ENCODE measurements at regions not wholly inside any gene's neighbourhood (a gene's known extent, or its start where the extent isn't known, plus 50 kb on each side); places are given as distances from the start of the nearest gene placed in this dataset.

DNA sequence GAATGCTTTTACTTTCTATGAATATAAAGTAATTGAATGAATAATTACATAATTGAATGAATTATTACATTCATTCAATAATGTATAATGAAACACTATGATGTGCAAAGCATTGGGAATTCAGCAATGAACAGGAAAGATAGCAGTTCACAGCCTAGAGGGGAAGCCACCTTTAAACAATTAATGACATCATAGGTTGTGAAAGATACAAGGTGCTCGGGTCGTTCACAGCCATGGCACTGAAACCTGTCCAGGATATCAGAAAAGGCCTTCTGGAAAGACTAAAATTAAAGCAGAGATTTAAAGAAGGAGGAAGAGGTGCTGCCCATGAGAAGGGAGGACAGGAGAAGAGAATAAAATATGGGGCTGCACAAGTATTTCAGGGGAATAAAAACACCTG is 171.4 kb upstream of the KLF4 start:
- TF ChIP-seq YY1 (IDR thresholded peaks at IDR 0.05; ENCODE audit: insufficient read depth, insufficient read length) (no peak), ZNF274 (IDR thresholded peaks at IDR 0.05; ENCODE audit: low read depth, low read length) (no peak), SUZ12 (IDR thresholded peaks at IDR 0.05; ENCODE audit: extremely low read depth, insufficient read depth, insufficient read length) (no peak)

All from NT2/D1 (cell line).